BJ (cell line): ENCODE measurements at regions not wholly inside any gene's neighbourhood (a gene's known extent, or its start where the extent isn't known, plus 50 kb on each side); places are given as distances from the start of the nearest gene placed in this dataset.

Experiments used
- CTCF ChIA-PET: fragments of 350-600 bp; formaldehyde crosslinking; extraction: SDS; loops from one replicate; lab custom pipeline; 2021; ENCODE audit warnings: antibody characterized with exemption, inconsistent platforms; lab: Yijun Ruan, JAX
- POLR2A ChIA-PET: fragments of 300-600 bp; sonication (Branson Sonifier 250); formaldehyde crosslinking; extraction: SDS; loops from one replicate; lab custom pipeline; 2021; ENCODE audit warnings: antibody characterized with exemption; lab: Charles Lee
- DNase-seq: peaks from one replicate; pipeline ENCODE4 v3.0.0-alpha.2; 2011; ENCODE audit warnings: low read depth
- H3K27me3 ChIP-seq: 2 replicates; pipeline ENCODE4 v1.6.0; 2011; ENCODE audit warnings: low read length; ENCODE audit not compliant: control insufficient read depth, insufficient read depth
- H3K36me3 ChIP-seq: 2 replicates; pipeline ENCODE4 v1.5.1; 2011; ENCODE audit warnings: low read length; ENCODE audit not compliant: control insufficient read depth, insufficient read depth
- H3K4me3 ChIP-seq: 2 replicates; pipeline ENCODE4 v1.5.1; 2011; ENCODE audit warnings: low read depth, mild to moderate bottlenecking, control low read depth, low read length
- CTCF ChIP-seq: IDR thresholded peaks from 2 replicates; pipeline ENCODE4 v1.5.1; 2011; ENCODE audit warnings: low read depth, mild to moderate bottlenecking, control low read depth, inconsistent platforms, low read length, moderate library complexity; ENCODE audit not compliant: insufficient read depth

- H3K36me3 ChIP-seq, result no peaks in the 10 kb centered on the region
- POLR2A ChIA-PET, result no interaction called here
- CTCF ChIA-PET, result no interaction called here
- no peak for DNase-seq
- no peaks in the 10 kb centered on the region for H3K27me3 ChIP-seq
- no peak for TF ChIP-seq CTCF
- no peak overlapping the region for H3K4me3 ChIP-seq
These were observed 317.9 kb upstream of the ITGA1 start for GRCh38 chr5:52469835-52470234.

- ChIA-PET POLR2A (no interaction called here), CTCF (no interaction called here)
- no peak for TF ChIP-seq CTCF
- no peaks in the 10 kb centered on the region for H3K27me3 ChIP-seq
- no peak overlapping the region for H3K4me3 ChIP-seq
- no peak for DNase-seq
- no peaks in the 10 kb centered on the region for H3K36me3 ChIP-seq
These were observed 311.4 kb upstream of the ITGA1 start for GRCh38 chr5:52476346-52476745.

- Histone ChIP-seq H3K36me3 (no peaks in the 10 kb centered on the region), H3K4me3 (no peak overlapping the region), H3K27me3 (no peaks in the 10 kb centered on the region)
- ChIA-PET POLR2A (no interaction called here), CTCF (no interaction called here)
- no peak for TF ChIP-seq CTCF
- no peak for DNase-seq
These were observed 306.5 kb upstream of the ITGA1 start for GRCh38 chr5:52481201-52481600.

GRCh38 chr5:52481851-52482250 is 305.9 kb upstream of the ITGA1 start:
- Histone ChIP-seq H3K4me3 (no peak overlapping the region), H3K27me3 (no peaks in the 10 kb centered on the region), H3K36me3 (no peaks in the 10 kb centered on the region)
- no peak for DNase-seq
- ChIA-PET CTCF (no interaction called here), POLR2A (no interaction called here)
- no peak for TF ChIP-seq CTCF

- Histone ChIP-seq H3K27me3 (no peaks in the 10 kb centered on the region), H3K4me3 (no peak overlapping the region), H3K36me3 (no peaks in the 10 kb centered on the region)
- ChIA-PET POLR2A (no interaction called here), CTCF (no interaction called here)
- TF ChIP-seq CTCF, result no peak
- no peak for DNase-seq
These were observed 296.5 kb upstream of the ITGA1 start for GRCh38 chr5:52491071-52491787.
